OCI-LY7 (cell line): ENCODE measurements at regions not wholly inside any gene's neighbourhood (a gene's known extent, or its start where the extent isn't known, plus 50 kb on each side); places are given as distances from the start of the nearest gene placed in this dataset.

Experiments used
- EZH2phosphoT487 ChIP-seq: fragments of 200-600 bp; sonication (generic); IDR thresholded peaks from 2 replicates; pipeline ENCODE4 v1.6.1; 2018; ENCODE audit warnings: low read depth, borderline replicate concordance, mild to moderate bottlenecking, mixed run types, antibody characterized with exemption, low read length, moderate library complexity, mixed read lengths
- TF ChIP-seq, protein P1 (sequence below): fragments of 200-600 bp; sonication (generic); conservative IDR thresholded peaks from 2 replicates; pipeline ENCODE4 v1.5.1; 2014; ENCODE audit warnings: mild to moderate bottlenecking, antibody characterized with exemption, low read length, moderate library complexity, mixed read lengths

DNA sequence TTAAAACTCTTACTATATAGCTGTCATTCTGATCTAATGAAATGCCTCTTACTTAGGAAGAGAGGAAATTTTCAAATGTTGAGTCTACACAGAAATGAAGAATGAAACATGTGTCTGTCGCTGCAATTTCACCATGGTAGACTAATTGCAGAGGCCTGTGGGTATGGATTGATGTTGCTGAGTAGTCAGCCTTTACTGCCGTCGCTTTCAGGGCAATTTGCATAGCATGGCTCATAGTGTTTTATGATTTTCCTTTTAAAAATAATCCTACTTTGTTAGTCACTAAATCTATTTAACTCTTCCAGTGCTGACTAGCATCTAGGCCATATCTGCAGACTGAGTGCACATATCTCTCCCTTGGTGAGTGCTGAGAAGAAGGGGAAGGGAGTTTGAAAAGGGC, 819.2 kb downstream of the SATB2 start:
- TF ChIP-seq, protein P1, sequence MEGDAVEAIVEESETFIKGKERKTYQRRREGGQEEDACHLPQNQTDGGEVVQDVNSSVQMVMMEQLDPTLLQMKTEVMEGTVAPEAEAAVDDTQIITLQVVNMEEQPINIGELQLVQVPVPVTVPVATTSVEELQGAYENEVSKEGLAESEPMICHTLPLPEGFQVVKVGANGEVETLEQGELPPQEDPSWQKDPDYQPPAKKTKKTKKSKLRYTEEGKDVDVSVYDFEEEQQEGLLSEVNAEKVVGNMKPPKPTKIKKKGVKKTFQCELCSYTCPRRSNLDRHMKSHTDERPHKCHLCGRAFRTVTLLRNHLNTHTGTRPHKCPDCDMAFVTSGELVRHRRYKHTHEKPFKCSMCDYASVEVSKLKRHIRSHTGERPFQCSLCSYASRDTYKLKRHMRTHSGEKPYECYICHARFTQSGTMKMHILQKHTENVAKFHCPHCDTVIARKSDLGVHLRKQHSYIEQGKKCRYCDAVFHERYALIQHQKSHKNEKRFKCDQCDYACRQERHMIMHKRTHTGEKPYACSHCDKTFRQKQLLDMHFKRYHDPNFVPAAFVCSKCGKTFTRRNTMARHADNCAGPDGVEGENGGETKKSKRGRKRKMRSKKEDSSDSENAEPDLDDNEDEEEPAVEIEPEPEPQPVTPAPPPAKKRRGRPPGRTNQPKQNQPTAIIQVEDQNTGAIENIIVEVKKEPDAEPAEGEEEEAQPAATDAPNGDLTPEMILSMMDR: no peak
- TF ChIP-seq EZH2phosphoT487: no peak
